ENCODE measurements at regions not wholly inside any gene's neighbourhood (a gene's known extent, or its start where the extent isn't known, plus 50 kb on each side); places are given as distances from the start of the nearest gene placed in this dataset.

- TF ChIP-seq TAF1 (IDR thresholded peaks at IDR 0.05; ENCODE audit: low read depth, low read length): no peak
- no peak for TF ChIP-seq SP4 (IDR thresholded peaks at IDR 0.05; ENCODE audit: low read length)
Measured at GRCh38 chr15:96274087-96274440, 56.4 kb upstream of the NR2F2 start (continued).

Measured in H1 (cell line).